Keratinocyte (primary cell): ENCODE measurements at regions not wholly inside any gene's neighbourhood (a gene's known extent, or its start where the extent isn't known, plus 50 kb on each side); places are given as distances from the start of the nearest gene placed in this dataset.
"Not testable (repeated sequence)": the region's sequence is repeated elsewhere in the genome, so short reads cannot be mapped to it uniquely, and the experiment has no call there.

Source experiments
- DNase-seq: peaks from one replicate; pipeline ENCODE4 v3.0.0-alpha.2; 2011; ENCODE audit warnings: low read depth, missing footprints, low spot score
- FAIRE-seq: peaks from 2 replicates; lab custom pipeline; 2011; peaks lifted over from hg19 to GRCh38; lab: Jason Lieb, UNC
- H2AFZ ChIP-seq: 2 replicates; pipeline ENCODE4 v1.6.0; 2012; ENCODE audit warnings: low read length, control low read depth, inconsistent platforms; ENCODE audit not compliant: control insufficient read depth
- H3K27ac ChIP-seq: 2 replicates; pipeline ENCODE4 v1.5.1; 2011; ENCODE audit warnings: low read length; ENCODE audit not compliant: control insufficient read depth, insufficient read depth
- H3K27me3 ChIP-seq: 3 replicates; pipeline ENCODE4 v1.6.0; 2011; ENCODE audit warnings: low read length; ENCODE audit not compliant: control insufficient read depth, insufficient read depth; ENCODE audit errors: extremely low read depth
- H3K36me3 ChIP-seq, 2 experiments: 2 replicates in 1 of 2; 3 replicates in 1 of 2; pipeline ENCODE4 v1.5.1; 2011; ENCODE audit warnings: low read length in 2 of 2, mild to moderate bottlenecking in 1 of 2; ENCODE audit not compliant: control insufficient read depth in 2 of 2, insufficient read depth in 2 of 2; ENCODE audit errors: extremely low read depth in 1 of 2
- H3K4me1 ChIP-seq: 3 replicates; pipeline ENCODE4 v1.5.1; 2011; ENCODE audit warnings: low read length; ENCODE audit not compliant: control insufficient read depth, insufficient read depth; ENCODE audit errors: extremely low read depth
- H3K4me2 ChIP-seq: 3 replicates; pipeline ENCODE4 v1.6.0; 2011; ENCODE audit warnings: low read depth, low read length; ENCODE audit not compliant: control insufficient read depth, insufficient read depth; ENCODE audit errors: extremely low read depth
- H3K4me3 ChIP-seq, 3 experiments: fragments of 200-600 bp in 1 of 3; sonication (generic) in 1 of 3; 2 replicates in 2 of 3; 3 replicates in 1 of 3; pipeline ENCODE4 v1.5.1; 2011 to 2016; ENCODE audit warnings: low read length in 3 of 3, mild to moderate bottlenecking in 3 of 3, control low read depth in 2 of 3, inconsistent platforms in 1 of 3, low read depth in 1 of 3, mixed read lengths in 1 of 3, mixed run types in 1 of 3, moderate library complexity in 1 of 3; ENCODE audit not compliant: control insufficient read depth in 2 of 3, insufficient read depth in 2 of 3; ENCODE audit errors: extremely low read depth in 1 of 3
- H3K79me2 ChIP-seq: 2 replicates; pipeline ENCODE4 v1.6.0; 2012; ENCODE audit warnings: low read length; ENCODE audit not compliant: control insufficient read depth, insufficient read depth
- H3K9ac ChIP-seq: 3 replicates; pipeline ENCODE4 v1.6.0; 2011; ENCODE audit warnings: low read length; ENCODE audit not compliant: control insufficient read depth, insufficient read depth; ENCODE audit errors: extremely low read depth
- H3K9me1 ChIP-seq: 3 replicates; pipeline ENCODE4 v1.6.0; 2011; ENCODE audit warnings: low read length; ENCODE audit not compliant: control insufficient read depth, insufficient read depth; ENCODE audit errors: extremely low read depth
- H3K9me3 ChIP-seq: 2 replicates; pipeline ENCODE4 v1.5.1; 2012; ENCODE audit warnings: low read depth, low read length; ENCODE audit not compliant: control insufficient read depth
- H4K20me1 ChIP-seq: 3 replicates; pipeline ENCODE4 v1.6.0; 2011; ENCODE audit warnings: low read length; ENCODE audit not compliant: control insufficient read depth, insufficient read depth; ENCODE audit errors: extremely low read depth
- CTCF ChIP-seq, 3 experiments: IDR thresholded peaks in 1 of 3; conservative IDR thresholded peaks in 1 of 3; optimal IDR thresholded peaks in 1 of 3; 2 replicates in 2 of 3; 3 replicates in 1 of 3; pipeline versions ENCODE3 to v1.5.1; 2011; ENCODE audit warnings: low read length in 3 of 3, mild to moderate bottlenecking in 3 of 3, moderate library complexity in 2 of 3, control low read depth in 1 of 3, inconsistent platforms in 1 of 3; ENCODE audit not compliant: insufficient read depth in 2 of 3; ENCODE audit errors: extremely low read depth in 1 of 3
- EZH2 ChIP-seq: IDR thresholded peaks from one replicate; pipeline ENCODE4 v1.6.1; 2012; ENCODE audit warnings: inconsistent platforms, mild to moderate bottlenecking, low read length, moderate library complexity
- dilution Hi-C: fragments of 300-500 bp; cut with MboI; formaldehyde crosslinking; loops from one replicate; pipeline ENCODE4 v1.7.0; 2020; ENCODE audit warnings: low sequenced_read_pairs; ENCODE audit not compliant: extremely low pct_ligation_motif_present

DNA sequence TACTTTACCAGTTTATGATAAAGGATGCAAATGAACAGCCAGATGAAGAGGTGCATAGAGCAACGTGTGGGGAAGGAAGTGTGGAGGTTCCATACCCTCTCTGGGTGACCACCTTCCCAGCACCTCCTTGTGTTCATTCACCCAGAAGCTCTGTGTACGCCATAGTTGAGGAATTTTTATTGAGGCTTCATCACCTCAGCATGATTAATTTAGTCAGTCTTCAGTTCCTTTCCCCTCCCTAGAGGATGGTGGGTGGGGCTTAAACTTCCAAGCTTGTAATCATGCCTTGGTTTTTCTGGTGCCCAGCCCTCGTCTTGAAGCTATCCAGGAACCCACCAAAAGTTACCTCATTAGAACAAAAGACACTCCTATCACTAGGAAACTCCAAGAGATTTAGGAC is 162.7 kb downstream of the PLCE1 start:
- Histone ChIP-seq H3K4me3 (no peak overlapping the region), H4K20me1 (no peaks in the 10 kb centered on the region), H3K9me1 (no peaks in the 10 kb centered on the region), H3K4me2 (no peak overlapping the region), H3K9ac (no peak overlapping the region), H3K4me1 (no peaks in the 10 kb centered on the region), H2AFZ (no peak overlapping the region), H3K27ac (no peak overlapping the region), H3K79me2 (no peaks in the 10 kb centered on the region), H3K36me3 (no peaks in the 10 kb centered on the region), H3K27me3 (no peaks in the 10 kb centered on the region), H3K9me3 (no peaks in the 10 kb centered on the region)
- FAIRE-seq (no peak), DNase-seq (no peak)
- dilution Hi-C loops: no loop called here
- TF ChIP-seq CTCF (optimal IDR thresholded peaks at IDR 0.05 in 1 of 3, IDR thresholded peaks at IDR 0.05 in 1 of 3, conservative IDR thresholded peaks at IDR 0.05 in 1 of 3; ENCODE audit: extremely low read depth in 1 of 3, insufficient read depth in 2 of 3, low read length in 3 of 3): no peak
- TF ChIP-seq EZH2: no peak

GRCh38 chr10:94165158-94165611 is 171.5 kb downstream of the PLCE1 start:
- H4K20me1 ChIP-seq, H3K4me3 ChIP-seq, FAIRE-seq, H3K27ac ChIP-seq, H3K9me1 ChIP-seq, H3K4me2 ChIP-seq, DNase-seq, H3K9me3 ChIP-seq, H3K9ac ChIP-seq, H2AFZ ChIP-seq, dilution Hi-C loops, H3K27me3 ChIP-seq, H3K36me3 ChIP-seq, H3K4me1 ChIP-seq, H3K79me2 ChIP-seq: not testable (repeated sequence)

DNA sequence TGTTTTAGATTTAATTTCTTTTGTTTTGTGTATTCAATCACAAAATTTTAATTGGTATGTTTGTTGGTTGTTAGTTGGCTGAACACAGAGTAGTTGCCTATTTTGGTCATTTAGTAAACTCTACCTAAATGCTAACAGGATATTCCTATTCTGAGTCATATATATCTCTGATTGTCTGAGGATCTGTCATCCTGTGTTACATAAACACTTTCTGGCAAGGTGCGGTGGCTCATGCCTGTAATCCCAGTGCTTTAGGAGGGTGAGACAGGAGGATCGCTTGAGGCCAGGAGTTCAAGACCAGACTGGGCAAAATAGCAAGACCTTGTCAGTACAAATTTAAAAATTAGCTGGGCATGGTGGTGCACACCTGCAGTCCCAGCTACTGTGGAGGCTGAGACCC is 178.6 kb downstream of the PLCE1 start:
- no peaks in the 10 kb centered on the region for H3K36me3 ChIP-seq
- no peak for FAIRE-seq
- H3K4me2 ChIP-seq: no peak overlapping the region
- no peak overlapping the region for H2AFZ ChIP-seq
- no peaks in the 10 kb centered on the region for H3K79me2 ChIP-seq
- dilution Hi-C loops: no loop called here
- TF ChIP-seq EZH2 (no peak), CTCF (optimal IDR thresholded peaks at IDR 0.05 in 1 of 3, IDR thresholded peaks at IDR 0.05 in 1 of 3, conservative IDR thresholded peaks at IDR 0.05 in 1 of 3; ENCODE audit: extremely low read depth in 1 of 3, insufficient read depth in 2 of 3, low read length in 3 of 3) (no peak)
- H3K27ac ChIP-seq: no peak overlapping the region
- no peaks in the 10 kb centered on the region for H3K4me1 ChIP-seq
- no peaks in the 10 kb centered on the region for H3K27me3 ChIP-seq
- no peak overlapping the region for H3K9ac ChIP-seq
- no peak overlapping the region for H3K4me3 ChIP-seq
- H3K9me3 ChIP-seq: no peaks in the 10 kb centered on the region
- H3K9me1 ChIP-seq: peaks cover 3% of the 10 kb centered on the region
- no peaks in the 10 kb centered on the region for H4K20me1 ChIP-seq
- DNase-seq: no peak
